BLaER1 (cell line): ENCODE measurements at regions not wholly inside any gene's neighbourhood (a gene's known extent, or its start where the extent isn't known, plus 50 kb on each side); places are given as distances from the start of the nearest gene placed in this dataset.
"Not testable (repeated sequence)": the region's sequence is repeated elsewhere in the genome, so short reads cannot be mapped to it uniquely, and the experiment has no call there.

Experiments used
- H3K27ac ChIP-seq: shearing (Covaris generic); formaldehyde crosslinking; 2 replicates; pipeline ENCODE4 v1.8.1; 2022
- H3K27me3 ChIP-seq: shearing (Covaris generic); formaldehyde crosslinking; 2 replicates; pipeline ENCODE4 v1.8.1; 2022
- H3K36me3 ChIP-seq: shearing (Covaris generic); formaldehyde crosslinking; 2 replicates; pipeline ENCODE4 v1.8.1; 2022
- H3K4me1 ChIP-seq: shearing (Covaris generic); formaldehyde crosslinking; 2 replicates; pipeline ENCODE4 v1.8.1; 2022
- H3K4me2 ChIP-seq: shearing (Covaris generic); formaldehyde crosslinking; 2 replicates; pipeline ENCODE4 v1.8.1; 2022
- H3K4me3 ChIP-seq: shearing (Covaris generic); formaldehyde crosslinking; 2 replicates; pipeline ENCODE4 v1.8.1; 2022
- H3K9ac ChIP-seq: shearing (Covaris generic); formaldehyde crosslinking; 2 replicates; pipeline ENCODE4 v1.8.1; 2022
- H3K9me3 ChIP-seq: shearing (Covaris generic); formaldehyde crosslinking; 2 replicates; pipeline ENCODE4 v1.8.1; 2022
- H4K20me1 ChIP-seq: shearing (Covaris generic); formaldehyde crosslinking; 2 replicates; pipeline ENCODE4 v1.8.1; 2022
- Cebpa-rat ChIP-seq: shearing (Covaris generic); IDR thresholded peaks from 2 replicates; pipeline ENCODE4 v1.8.1; 2022

GRCh38 chr5:87141544-87141943, 126.1 kb upstream of the RASA1 start:
- Histone ChIP-seq H3K27ac (no peak overlapping the region), H3K9ac (no peak overlapping the region), H4K20me1 (no peaks in the 10 kb centered on the region), H3K4me3 (no peak overlapping the region), H3K36me3 (no peaks in the 10 kb centered on the region), H3K4me2 (no peak overlapping the region), H3K9me3 (no peaks in the 10 kb centered on the region), H3K4me1 (no peaks in the 10 kb centered on the region), H3K27me3 (no peaks in the 10 kb centered on the region)
- TF ChIP-seq Cebpa-rat: no peak

DNA sequence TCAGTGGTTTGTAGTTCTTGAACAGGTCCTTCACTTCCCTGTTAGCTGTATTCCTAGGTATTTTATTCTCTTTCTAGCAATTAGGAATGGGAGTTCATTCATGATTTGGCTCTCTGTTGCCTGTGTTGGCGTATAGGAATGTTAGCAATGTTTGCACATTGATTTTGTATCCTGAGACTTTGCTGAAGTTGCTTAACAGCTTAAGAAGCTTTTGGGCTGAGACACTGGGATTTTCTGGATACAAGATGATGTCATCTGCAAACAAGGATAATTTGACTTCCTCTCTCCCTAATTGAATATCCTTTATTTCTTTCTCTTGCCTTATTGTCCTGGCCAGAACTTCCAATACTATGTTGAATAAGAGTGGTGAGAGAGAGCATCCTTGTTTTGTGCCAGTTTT, 121.8 kb upstream of the RASA1 start:
- not testable (repeated sequence) for H3K9me3 ChIP-seq, H3K9ac ChIP-seq, H3K36me3 ChIP-seq, H3K4me1 ChIP-seq, H3K4me3 ChIP-seq, H4K20me1 ChIP-seq, H3K27ac ChIP-seq, H3K4me2 ChIP-seq, H3K27me3 ChIP-seq

GRCh38 chr5:87147441-87147840, 120.2 kb upstream of the RASA1 start:
- no peak overlapping the region for H3K27ac ChIP-seq
- no peak overlapping the region for H3K4me3 ChIP-seq
- no peak overlapping the region for H3K9ac ChIP-seq
- TF ChIP-seq Cebpa-rat: no peak
- H3K27me3 ChIP-seq: no peaks in the 10 kb centered on the region
- H3K4me2 ChIP-seq: no peak overlapping the region
- no peaks in the 10 kb centered on the region; the same call in 1 of the 2 replicates for H3K9me3 ChIP-seq
- no peaks in the 10 kb centered on the region for H3K4me1 ChIP-seq
- no peaks in the 10 kb centered on the region for H3K36me3 ChIP-seq
- no peaks in the 10 kb centered on the region for H4K20me1 ChIP-seq

DNA sequence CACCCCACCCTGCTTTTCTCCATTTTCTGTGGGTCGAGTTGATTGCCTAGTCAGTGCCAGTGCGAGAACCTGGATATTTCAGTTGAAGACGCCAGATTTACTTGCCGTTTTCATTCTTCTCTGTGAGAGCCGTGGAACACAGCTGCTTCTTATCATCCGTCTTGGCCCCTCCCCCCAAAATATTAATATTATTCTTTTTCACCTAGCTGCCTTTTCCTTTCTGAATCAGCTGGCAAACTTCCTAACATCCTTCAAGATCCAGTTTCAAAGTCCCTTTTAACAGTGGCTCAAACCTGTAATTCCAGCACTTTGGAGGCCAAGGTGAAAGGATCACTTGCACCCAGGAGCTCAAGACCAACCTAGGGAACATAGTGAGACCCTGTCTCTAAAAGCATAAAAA, 117.1 kb upstream of the RASA1 start:
- no peak overlapping the region for H3K27ac ChIP-seq
- no peak for TF ChIP-seq Cebpa-rat
- no peaks in the 10 kb centered on the region for H4K20me1 ChIP-seq
- H3K27me3 ChIP-seq: no peaks in the 10 kb centered on the region
- H3K9me3 ChIP-seq: no peaks in the 10 kb centered on the region; the same call in 1 of the 2 replicates
- no peaks in the 10 kb centered on the region for H3K36me3 ChIP-seq
- no peak overlapping the region for H3K4me2 ChIP-seq
- no peaks in the 10 kb centered on the region for H3K4me1 ChIP-seq
- H3K4me3 ChIP-seq: no peak overlapping the region
- no peak overlapping the region for H3K9ac ChIP-seq

- Histone ChIP-seq H3K36me3 (no peaks in the 10 kb centered on the region), H3K4me3 (no peak overlapping the region), H3K4me1 (no peaks in the 10 kb centered on the region), H3K9ac (no peak overlapping the region), H3K27me3 (no peaks in the 10 kb centered on the region), H3K4me2 (no peak overlapping the region), H3K27ac (no peak overlapping the region), H4K20me1 (no peaks in the 10 kb centered on the region), H3K9me3 (no peaks in the 10 kb centered on the region; the same call in 1 of the 2 replicates)
- TF ChIP-seq Cebpa-rat: no peak
These were observed 116.1 kb upstream of the RASA1 start for GRCh38 chr5:87151547-87151946.

DNA sequence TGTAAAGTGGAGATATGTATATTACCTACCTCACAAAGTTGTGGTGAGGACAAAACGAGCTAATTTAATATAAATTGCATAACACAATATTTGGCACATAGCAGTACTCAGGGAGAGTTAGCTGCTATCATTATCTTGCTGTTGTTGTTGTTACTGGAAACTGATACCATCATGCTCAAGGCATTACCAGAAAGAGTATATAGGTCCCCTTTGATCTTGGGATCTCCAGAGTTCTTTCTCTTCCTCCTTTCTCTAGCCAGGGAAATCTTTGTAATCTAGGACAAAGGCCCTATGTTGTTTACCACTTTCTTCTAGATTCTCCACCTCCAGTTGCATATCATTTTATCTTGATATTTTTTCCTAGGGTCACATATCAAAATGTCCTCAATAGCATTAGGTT, 114.8 kb upstream of the RASA1 start:
- H3K9me3 ChIP-seq: no peaks in the 10 kb centered on the region; the same call in 1 of the 2 replicates
- no peak overlapping the region for H3K27ac ChIP-seq
- no peaks in the 10 kb centered on the region for H3K4me1 ChIP-seq
- H3K4me3 ChIP-seq: no peak overlapping the region
- no peak overlapping the region for H3K9ac ChIP-seq
- H4K20me1 ChIP-seq: no peaks in the 10 kb centered on the region
- no peak overlapping the region for H3K4me2 ChIP-seq
- no peaks in the 10 kb centered on the region for H3K36me3 ChIP-seq
- no peak for TF ChIP-seq Cebpa-rat
- no peaks in the 10 kb centered on the region for H3K27me3 ChIP-seq

- Histone ChIP-seq H3K9ac (no peak overlapping the region), H3K27ac (no peak overlapping the region), H3K9me3 (no peaks in the 10 kb centered on the region; the same call in 1 of the 2 replicates), H3K4me2 (no peak overlapping the region), H3K4me1 (no peaks in the 10 kb centered on the region), H3K27me3 (no peaks in the 10 kb centered on the region), H3K4me3 (no peak overlapping the region), H3K36me3 (no peaks in the 10 kb centered on the region), H4K20me1 (no peaks in the 10 kb centered on the region)
- TF ChIP-seq Cebpa-rat: no peak
These were observed 113.5 kb upstream of the RASA1 start for GRCh38 chr5:87154191-87154590.

GRCh38 chr5:87155106-87155505, 112.6 kb upstream of the RASA1 start:
- Histone ChIP-seq H3K4me2 (no peak overlapping the region), H3K9me3 (no peaks in the 10 kb centered on the region; the same call in 1 of the 2 replicates), H3K9ac (no peak overlapping the region), H3K4me3 (no peak overlapping the region), H3K27ac (no peak overlapping the region), H3K4me1 (no peaks in the 10 kb centered on the region), H3K36me3 (no peaks in the 10 kb centered on the region), H4K20me1 (no peaks in the 10 kb centered on the region), H3K27me3 (no peaks in the 10 kb centered on the region)
- no peak for TF ChIP-seq Cebpa-rat

DNA sequence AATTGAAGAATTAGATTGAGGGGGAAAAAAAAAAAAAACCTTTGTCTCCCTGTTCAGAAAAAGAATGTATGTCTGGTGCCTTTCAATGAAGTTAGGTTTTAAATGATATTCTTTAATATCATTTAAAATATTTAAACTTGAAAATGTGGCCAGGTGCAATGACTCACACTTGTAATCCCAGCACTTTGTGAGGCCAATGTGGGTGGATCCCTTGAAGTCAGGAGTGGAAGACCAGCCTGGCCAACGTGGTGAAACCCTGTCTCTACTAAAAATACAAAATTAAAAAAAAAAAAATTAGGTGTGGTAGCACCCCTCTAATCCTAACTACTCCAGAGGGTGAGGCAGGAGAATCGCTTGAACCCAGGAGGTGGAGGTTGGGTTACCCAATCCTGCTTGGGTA, 111.1 kb upstream of the RASA1 start:
- no peak overlapping the region for H3K9ac ChIP-seq
- no peaks in the 10 kb centered on the region for H3K27me3 ChIP-seq
- no peaks in the 10 kb centered on the region for H3K9me3 ChIP-seq
- no peaks in the 10 kb centered on the region for H4K20me1 ChIP-seq
- H3K27ac ChIP-seq: no peak overlapping the region
- H3K4me3 ChIP-seq: no peak overlapping the region
- no peaks in the 10 kb centered on the region for H3K4me1 ChIP-seq
- no peak for TF ChIP-seq Cebpa-rat
- H3K4me2 ChIP-seq: no peak overlapping the region
- H3K36me3 ChIP-seq: no peaks in the 10 kb centered on the region

DNA sequence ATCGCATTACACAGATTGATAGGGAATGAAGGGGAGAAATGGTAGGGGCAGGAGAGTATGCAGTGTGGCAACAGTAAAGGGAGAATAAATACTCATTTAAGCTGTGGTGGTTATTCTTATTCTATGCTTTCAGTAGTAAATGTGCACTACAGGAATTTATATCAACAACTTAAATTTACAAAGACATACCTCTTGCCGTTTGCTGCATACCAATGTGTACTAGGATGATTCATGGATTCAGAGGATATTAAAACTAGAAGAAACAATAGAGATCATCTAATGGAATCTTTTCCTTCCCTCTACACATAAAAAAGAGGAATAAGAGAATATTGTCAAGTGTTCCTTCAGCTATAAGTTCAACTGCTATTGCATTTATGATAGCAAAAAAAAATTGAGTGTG, 103.3 kb upstream of the RASA1 start:
- no peak overlapping the region for H3K9ac ChIP-seq
- no peak for TF ChIP-seq Cebpa-rat
- H3K36me3 ChIP-seq: no peaks in the 10 kb centered on the region
- H4K20me1 ChIP-seq: no peaks in the 10 kb centered on the region
- H3K27me3 ChIP-seq: no peaks in the 10 kb centered on the region
- no peak overlapping the region for H3K4me2 ChIP-seq
- H3K4me1 ChIP-seq: no peaks in the 10 kb centered on the region
- H3K9me3 ChIP-seq: no peaks in the 10 kb centered on the region
- no peak overlapping the region for H3K27ac ChIP-seq
- no peak overlapping the region for H3K4me3 ChIP-seq

DNA sequence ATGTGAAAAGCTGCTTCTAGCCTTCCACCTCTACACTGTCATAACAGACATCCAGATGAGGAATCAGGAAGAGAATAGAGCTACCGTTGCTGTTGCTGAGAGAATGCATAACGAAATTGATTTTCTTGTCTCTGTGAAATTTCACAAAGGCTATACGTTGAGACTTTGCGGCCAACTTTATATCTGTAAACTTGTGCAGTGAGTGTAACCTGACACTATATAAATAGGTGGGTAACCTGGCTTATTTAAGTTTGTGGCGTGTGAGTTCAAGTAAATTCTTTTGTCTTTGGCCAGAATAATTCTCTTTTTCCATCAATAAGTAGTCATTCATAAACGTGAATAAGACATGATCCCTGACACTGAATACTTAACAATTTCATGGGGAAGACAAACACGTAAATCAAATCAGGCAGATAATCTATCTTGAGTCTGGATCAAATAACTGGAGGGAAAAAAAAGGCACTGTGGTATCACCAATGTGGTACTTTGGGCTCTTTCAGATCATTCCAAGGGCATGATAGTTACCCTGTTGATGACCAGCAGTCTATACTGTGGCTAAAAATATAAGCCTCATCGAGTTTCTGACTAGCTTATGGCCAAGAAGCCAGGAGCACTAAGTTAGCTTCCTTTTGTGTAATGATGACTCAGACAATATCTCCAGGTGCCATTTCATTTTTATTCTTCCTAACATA, 98.2 kb upstream of the RASA1 start:
- no peak overlapping the region for H3K4me3 ChIP-seq
- H3K4me1 ChIP-seq: no peaks in the 10 kb centered on the region
- H3K9me3 ChIP-seq: no peaks in the 10 kb centered on the region
- H3K27ac ChIP-seq: no peak overlapping the region
- H3K9ac ChIP-seq: no peak overlapping the region
- no peak for TF ChIP-seq Cebpa-rat
- H3K4me2 ChIP-seq: no peak overlapping the region
- no peaks in the 10 kb centered on the region for H4K20me1 ChIP-seq
- H3K27me3 ChIP-seq: no peaks in the 10 kb centered on the region
- no peaks in the 10 kb centered on the region for H3K36me3 ChIP-seq
